ENCODE measurements at regions not wholly inside any gene's neighbourhood (a gene's known extent, or its start where the extent isn't known, plus 50 kb on each side); places are given as distances from the start of the nearest gene placed in this dataset.
"Not testable (repeated sequence)": the region's sequence is repeated elsewhere in the genome, so short reads cannot be mapped to it uniquely, and the experiment has no call there.

DNA sequence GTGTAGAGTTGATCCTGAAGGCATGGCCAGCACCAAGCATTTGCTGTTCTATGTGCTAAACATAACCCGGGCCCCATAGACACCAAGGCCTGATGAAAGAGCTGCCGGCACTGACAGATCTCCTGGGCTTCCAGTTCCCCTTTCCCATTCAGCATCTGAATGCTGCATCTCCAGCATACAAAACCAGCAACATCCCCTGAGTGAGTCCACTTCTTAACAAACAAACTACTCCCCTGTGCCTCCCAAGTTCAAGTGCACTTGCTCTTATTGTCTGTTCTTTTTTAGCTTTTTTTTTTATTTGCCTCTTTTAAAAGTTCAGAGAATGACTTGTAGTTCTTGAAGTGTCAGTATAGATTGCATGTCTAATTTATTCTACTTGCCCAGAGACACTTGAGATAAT lies 156.0 kb downstream of the EDEM1 start:
- no peak overlapping the region for H3K27ac ChIP-seq (ENCODE audit: low read depth, low read length)
- peaks cover 7% of the 10 kb centered on the region for H3K4me1 ChIP-seq (ENCODE audit: control insufficient read depth, insufficient read depth, low read length)
- 11% methylated on average over 2 of the region's 2 CpGs for WGBS (ENCODE audit: insufficient coverage)
- no peaks in the 10 kb centered on the region for H3K27me3 ChIP-seq (ENCODE audit: control insufficient read depth, insufficient read depth, low read length)
- peak in 2 of 6 donors; percentile 40 to 68 for DNase-seq (ENCODE audit: low read depth in 4 of 6, low spot score in 6 of 6)
- H3K4me3 ChIP-seq (ENCODE audit: low read depth, low read length), result no peak overlapping the region
- no peaks in the 10 kb centered on the region for H3K9me3 ChIP-seq (ENCODE audit: control insufficient read depth, insufficient read depth, low read length)
- no peaks in the 10 kb centered on the region for H3K36me3 ChIP-seq (ENCODE audit: control insufficient read depth, insufficient read depth, low read length)

DNA sequence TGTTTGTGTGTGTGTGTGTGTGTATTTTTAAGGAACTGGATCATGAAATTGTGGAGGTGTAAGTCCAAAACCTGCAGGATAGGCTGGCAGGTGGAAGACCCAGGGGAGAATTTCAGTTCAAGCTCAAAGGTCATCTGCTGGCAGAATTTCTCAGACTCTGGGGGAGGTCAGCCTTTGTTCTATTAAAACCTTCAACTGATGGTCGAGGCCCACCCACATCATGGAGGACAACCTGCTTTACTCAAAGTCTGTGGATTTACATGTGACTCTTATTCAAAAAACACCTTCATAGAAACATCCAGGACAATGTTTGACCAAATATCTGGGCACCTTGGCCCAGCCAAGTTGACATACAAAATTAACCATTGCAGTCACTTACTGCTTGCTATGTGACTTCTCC lies 157.2 kb downstream of the EDEM1 start:
- Histone ChIP-seq H3K4me1 (ENCODE audit: control insufficient read depth, insufficient read depth, low read length) (peaks cover 7% of the 10 kb centered on the region), H3K4me3 (ENCODE audit: low read depth, low read length) (no peak overlapping the region), H3K36me3 (ENCODE audit: control insufficient read depth, insufficient read depth, low read length) (no peaks in the 10 kb centered on the region), H3K9me3 (ENCODE audit: control insufficient read depth, insufficient read depth, low read length) (no peaks in the 10 kb centered on the region), H3K27me3 (ENCODE audit: control insufficient read depth, insufficient read depth, low read length) (no peaks in the 10 kb centered on the region), H3K27ac (ENCODE audit: low read depth, low read length) (no peak overlapping the region)
- DNase-seq (ENCODE audit: low read depth in 4 of 6, low spot score in 6 of 6), result no peak
- 100% methylated on average over 1 of the region's 1 CpG for WGBS (ENCODE audit: insufficient coverage)

- peak in 2 of 6 donors; percentile 46 to 61 for DNase-seq (ENCODE audit: low read depth in 4 of 6, low spot score in 6 of 6)
- no peaks in the 10 kb centered on the region for H3K9me3 ChIP-seq (ENCODE audit: control insufficient read depth, insufficient read depth, low read length)
- peaks cover 7% of the 10 kb centered on the region for H3K4me1 ChIP-seq (ENCODE audit: control insufficient read depth, insufficient read depth, low read length)
- no peaks in the 10 kb centered on the region for H3K27me3 ChIP-seq (ENCODE audit: control insufficient read depth, insufficient read depth, low read length)
- H3K36me3 ChIP-seq (ENCODE audit: control insufficient read depth, insufficient read depth, low read length), result no peaks in the 10 kb centered on the region
- no peak overlapping the region for H3K4me3 ChIP-seq (ENCODE audit: low read depth, low read length)
- no peak overlapping the region for H3K27ac ChIP-seq (ENCODE audit: low read depth, low read length)
Observed at GRCh38 chr3:5347486-5347885, 160.0 kb downstream of the EDEM1 start.

GRCh38 chr3:5348229-5348902 lies 160.9 kb downstream of the EDEM1 start:
- no peaks in the 10 kb centered on the region for H3K36me3 ChIP-seq (ENCODE audit: control insufficient read depth, insufficient read depth, low read length)
- H3K27me3 ChIP-seq (ENCODE audit: control insufficient read depth, insufficient read depth, low read length), result no peaks in the 10 kb centered on the region
- H3K4me3 ChIP-seq (ENCODE audit: low read depth, low read length), result no peak overlapping the region
- peaks cover 1% of the 10 kb centered on the region for H3K4me1 ChIP-seq (ENCODE audit: control insufficient read depth, insufficient read depth, low read length)
- H3K9me3 ChIP-seq (ENCODE audit: control insufficient read depth, insufficient read depth, low read length), result no peaks in the 10 kb centered on the region
- no peak overlapping the region for H3K27ac ChIP-seq (ENCODE audit: low read depth, low read length)
- WGBS (ENCODE audit: insufficient coverage), result 95% methylated on average over 3 of the region's 5 CpGs
- DNase-seq (ENCODE audit: low read depth in 4 of 6, low spot score in 6 of 6), result no peak

GRCh38 chr3:5349343-5349742 lies 161.8 kb downstream of the EDEM1 start:
- no peak overlapping the region for H3K27ac ChIP-seq (ENCODE audit: low read depth, low read length)
- no peak for DNase-seq (ENCODE audit: low read depth in 4 of 6, low spot score in 6 of 6)
- H3K4me1 ChIP-seq (ENCODE audit: control insufficient read depth, insufficient read depth, low read length), result no peaks in the 10 kb centered on the region
- H3K9me3 ChIP-seq (ENCODE audit: control insufficient read depth, insufficient read depth, low read length), result no peaks in the 10 kb centered on the region
- no peak overlapping the region for H3K4me3 ChIP-seq (ENCODE audit: low read depth, low read length)
- no peaks in the 10 kb centered on the region for H3K36me3 ChIP-seq (ENCODE audit: control insufficient read depth, insufficient read depth, low read length)
- WGBS (ENCODE audit: insufficient coverage), result 75% methylated on average over 2 of the region's 2 CpGs
- H3K27me3 ChIP-seq (ENCODE audit: control insufficient read depth, insufficient read depth, low read length), result no peaks in the 10 kb centered on the region

GRCh38 chr3:5357089-5357488 lies 169.6 kb downstream of the EDEM1 start:
- 100% methylated on average over 1 of the region's 1 CpG for WGBS (ENCODE audit: insufficient coverage)
- no peak for DNase-seq (ENCODE audit: low read depth in 4 of 6, low spot score in 6 of 6)
- H3K27ac ChIP-seq (ENCODE audit: low read depth, low read length), result no peak overlapping the region

GRCh38 chr3:5358911-5359310 lies 171.4 kb downstream of the EDEM1 start:
- DNase-seq (ENCODE audit: low read depth in 4 of 6, low spot score in 6 of 6), result no peak
- no peaks in the 10 kb centered on the region for H3K36me3 ChIP-seq (ENCODE audit: control insufficient read depth, insufficient read depth, low read length)
- WGBS (ENCODE audit: insufficient coverage), result no CpG with 5 or more reads among the region's 1 CpG
- H3K27me3 ChIP-seq (ENCODE audit: control insufficient read depth, insufficient read depth, low read length), result no peaks in the 10 kb centered on the region
- peaks cover 4% of the 10 kb centered on the region for H3K9me3 ChIP-seq (ENCODE audit: control insufficient read depth, insufficient read depth, low read length)
- H3K4me1 ChIP-seq (ENCODE audit: control insufficient read depth, insufficient read depth, low read length), result no peaks in the 10 kb centered on the region
- H3K27ac ChIP-seq (ENCODE audit: low read depth, low read length), result no peak overlapping the region
- H3K4me3 ChIP-seq (ENCODE audit: low read depth, low read length), result no peak overlapping the region

More at GRCh38 chr3:5357089-5357488, 169.6 kb downstream of the EDEM1 start:
- Histone ChIP-seq H3K9me3 (ENCODE audit: control insufficient read depth, insufficient read depth, low read length) (peaks cover 4% of the 10 kb centered on the region), H3K27me3 (ENCODE audit: control insufficient read depth, insufficient read depth, low read length) (no peaks in the 10 kb centered on the region), H3K4me3 (ENCODE audit: low read depth, low read length) (no peak overlapping the region), H3K4me1 (ENCODE audit: control insufficient read depth, insufficient read depth, low read length) (no peaks in the 10 kb centered on the region), H3K36me3 (ENCODE audit: control insufficient read depth, insufficient read depth, low read length) (no peaks in the 10 kb centered on the region)

- 100% methylated on average over 3 of the region's 3 CpGs for WGBS (ENCODE audit: insufficient coverage)
- Histone ChIP-seq H3K4me1 (ENCODE audit: control insufficient read depth, insufficient read depth, low read length) (no peaks in the 10 kb centered on the region), H3K9me3 (ENCODE audit: control insufficient read depth, insufficient read depth, low read length) (peaks cover 4% of the 10 kb centered on the region), H3K36me3 (ENCODE audit: control insufficient read depth, insufficient read depth, low read length) (no peaks in the 10 kb centered on the region), H3K27me3 (ENCODE audit: control insufficient read depth, insufficient read depth, low read length) (no peaks in the 10 kb centered on the region), H3K4me3 (ENCODE audit: low read depth, low read length) (no peak overlapping the region), H3K27ac (ENCODE audit: low read depth, low read length) (no peak overlapping the region)
- no peak for DNase-seq (ENCODE audit: low read depth in 4 of 6, low spot score in 6 of 6)
Observed at GRCh38 chr3:5360453-5360852, 172.9 kb downstream of the EDEM1 start.

GRCh38 chr3:5366746-5367145 lies 179.2 kb downstream of the EDEM1 start:
- Histone ChIP-seq H3K27me3 (ENCODE audit: control insufficient read depth, insufficient read depth, low read length) (no peaks in the 10 kb centered on the region), H3K4me1 (ENCODE audit: control insufficient read depth, insufficient read depth, low read length) (no peaks in the 10 kb centered on the region), H3K4me3 (ENCODE audit: low read depth, low read length) (no peak overlapping the region), H3K27ac (ENCODE audit: low read depth, low read length) (no peak overlapping the region), H3K9me3 (ENCODE audit: control insufficient read depth, insufficient read depth, low read length) (no peaks in the 10 kb centered on the region), H3K36me3 (ENCODE audit: control insufficient read depth, insufficient read depth, low read length) (no peaks in the 10 kb centered on the region)
- no peak for DNase-seq (ENCODE audit: low read depth in 4 of 6, low spot score in 6 of 6)

GRCh38 chr3:5371555-5371954 lies 184.0 kb downstream of the EDEM1 start:
- not testable (repeated sequence) for DNase-seq (ENCODE audit: low read depth in 4 of 6, low spot score in 6 of 6); H3K9me3 ChIP-seq (ENCODE audit: control insufficient read depth, insufficient read depth, low read length); H3K27me3 ChIP-seq (ENCODE audit: control insufficient read depth, insufficient read depth, low read length); H3K4me1 ChIP-seq (ENCODE audit: control insufficient read depth, insufficient read depth, low read length); H3K36me3 ChIP-seq (ENCODE audit: control insufficient read depth, insufficient read depth, low read length); H3K27ac ChIP-seq (ENCODE audit: low read depth, low read length); H3K4me3 ChIP-seq (ENCODE audit: low read depth, low read length)
- no CpG with 5 or more reads among the region's 2 CpGs for WGBS (ENCODE audit: insufficient coverage)
